ENCODE measurements at regions not wholly inside any gene's neighbourhood (a gene's known extent, or its start where the extent isn't known, plus 50 kb on each side); places are given as distances from the start of the nearest gene placed in this dataset.

DNA sequence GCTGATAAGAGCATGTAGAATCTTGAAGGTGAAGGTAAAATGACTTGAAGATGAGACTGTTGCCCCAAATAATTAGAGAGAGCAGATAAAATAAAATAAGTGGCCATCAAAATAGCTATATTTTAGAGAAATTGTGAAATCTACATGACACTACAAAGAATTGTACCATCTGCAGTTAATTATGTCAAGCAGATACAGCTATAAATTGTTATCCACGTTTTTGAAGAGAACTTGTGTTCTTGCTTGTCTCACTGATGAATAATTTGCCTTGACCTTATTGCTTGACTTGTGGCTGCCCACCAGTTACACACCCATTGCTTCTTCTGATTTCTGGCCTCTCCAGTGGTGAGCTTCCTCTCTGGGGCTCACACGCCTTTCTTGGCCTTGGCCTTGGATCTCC lies 75.8 kb upstream of the TNIP3 start:
- TF ChIP-seq, protein P1, sequence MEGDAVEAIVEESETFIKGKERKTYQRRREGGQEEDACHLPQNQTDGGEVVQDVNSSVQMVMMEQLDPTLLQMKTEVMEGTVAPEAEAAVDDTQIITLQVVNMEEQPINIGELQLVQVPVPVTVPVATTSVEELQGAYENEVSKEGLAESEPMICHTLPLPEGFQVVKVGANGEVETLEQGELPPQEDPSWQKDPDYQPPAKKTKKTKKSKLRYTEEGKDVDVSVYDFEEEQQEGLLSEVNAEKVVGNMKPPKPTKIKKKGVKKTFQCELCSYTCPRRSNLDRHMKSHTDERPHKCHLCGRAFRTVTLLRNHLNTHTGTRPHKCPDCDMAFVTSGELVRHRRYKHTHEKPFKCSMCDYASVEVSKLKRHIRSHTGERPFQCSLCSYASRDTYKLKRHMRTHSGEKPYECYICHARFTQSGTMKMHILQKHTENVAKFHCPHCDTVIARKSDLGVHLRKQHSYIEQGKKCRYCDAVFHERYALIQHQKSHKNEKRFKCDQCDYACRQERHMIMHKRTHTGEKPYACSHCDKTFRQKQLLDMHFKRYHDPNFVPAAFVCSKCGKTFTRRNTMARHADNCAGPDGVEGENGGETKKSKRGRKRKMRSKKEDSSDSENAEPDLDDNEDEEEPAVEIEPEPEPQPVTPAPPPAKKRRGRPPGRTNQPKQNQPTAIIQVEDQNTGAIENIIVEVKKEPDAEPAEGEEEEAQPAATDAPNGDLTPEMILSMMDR (IDR thresholded peaks at IDR 0.05; ENCODE audit: insufficient read depth, low read depth, low read length) = no peak
- no peak for TF ChIP-seq EZH2 (IDR thresholded peaks at IDR 0.05; ENCODE audit: insufficient read depth, low read length)
